HG03108 (cell line): ENCODE measurements at regions not wholly inside any gene's neighbourhood (a gene's known extent, or its start where the extent isn't known, plus 50 kb on each side); places are given as distances from the start of the nearest gene placed in this dataset.
"Not testable (repeated sequence)": the region's sequence is repeated elsewhere in the genome, so short reads cannot be mapped to it uniquely, and the experiment has no call there.

ENCODE experiments used
- ATAC-seq: cut with Tn5 transposase; IDR thresholded peaks from one replicate; pipeline ENCODE4 v1.9.1; 2021; ENCODE audit warnings: moderate library complexity; ENCODE audit not compliant: unreplicated experiment

DNA sequence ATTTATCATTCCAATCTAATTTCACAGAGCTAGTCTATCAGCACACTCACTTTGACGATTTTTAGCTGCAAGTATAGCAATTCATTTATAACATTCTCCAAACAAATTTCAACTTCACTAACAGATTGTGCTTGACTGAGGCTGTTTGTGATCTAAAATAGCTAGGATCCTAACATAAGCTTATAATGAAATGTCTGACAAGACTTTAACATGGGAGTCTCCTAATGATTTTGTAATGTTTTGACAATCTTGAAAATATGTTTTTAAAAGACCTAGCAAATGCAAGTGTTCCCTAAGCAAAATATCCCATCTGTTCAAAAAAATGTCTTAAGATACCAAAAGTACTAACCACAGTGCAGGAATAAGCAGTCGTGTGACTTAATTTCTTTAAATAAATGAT is 889.5 kb upstream of the SPRY2 start:
- ATAC-seq = no peak

DNA sequence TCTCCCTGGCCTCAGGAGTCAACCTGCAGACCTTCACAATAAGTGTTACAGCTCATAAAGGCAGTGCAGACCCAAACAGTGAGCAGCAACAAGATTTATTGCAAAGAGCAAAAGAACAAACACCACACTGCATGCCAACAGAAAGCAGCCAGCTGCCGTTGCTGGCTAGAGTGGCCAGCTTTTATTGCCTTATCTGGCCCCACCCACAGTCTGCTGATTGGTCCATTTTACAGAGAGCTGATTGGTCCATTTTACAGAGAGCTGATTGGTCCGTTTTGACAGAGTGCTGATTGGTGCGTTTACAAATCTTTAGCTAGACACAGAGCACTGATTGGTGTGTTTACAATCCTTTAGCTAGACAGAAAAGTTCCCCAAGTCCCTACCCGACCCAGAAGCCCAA is 885.9 kb upstream of the SPRY2 start:
- ATAC-seq = not testable (repeated sequence)

DNA sequence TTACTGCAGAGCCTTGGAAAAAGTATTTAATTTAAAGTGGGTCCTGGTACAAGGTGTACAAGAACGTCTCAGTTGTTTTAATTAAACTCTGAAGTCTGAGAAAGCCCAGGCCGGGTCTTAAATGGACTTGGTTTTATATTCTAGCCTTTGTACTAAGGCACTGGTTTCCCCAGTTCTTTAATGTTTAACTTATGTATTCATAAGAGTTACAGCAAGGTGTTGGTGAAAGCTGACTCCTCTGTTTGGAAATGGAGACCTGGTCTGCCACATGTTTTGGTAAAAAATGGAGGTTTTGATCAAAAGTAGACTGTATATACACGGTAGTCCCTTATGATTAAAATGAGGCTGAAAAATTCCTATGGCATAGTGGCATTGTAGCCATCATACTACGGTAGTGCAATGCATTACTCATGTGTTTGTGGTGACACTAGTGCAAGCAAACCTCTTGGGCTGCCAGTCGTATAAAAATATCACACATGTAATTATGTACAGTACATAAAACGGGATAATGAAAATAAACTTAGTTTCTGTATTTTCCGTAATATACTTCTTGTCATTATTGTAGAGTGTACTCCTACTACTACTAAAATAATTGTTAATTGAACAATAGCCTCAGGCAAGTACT is 883.4 kb upstream of the SPRY2 start:
- no peak for ATAC-seq

DNA sequence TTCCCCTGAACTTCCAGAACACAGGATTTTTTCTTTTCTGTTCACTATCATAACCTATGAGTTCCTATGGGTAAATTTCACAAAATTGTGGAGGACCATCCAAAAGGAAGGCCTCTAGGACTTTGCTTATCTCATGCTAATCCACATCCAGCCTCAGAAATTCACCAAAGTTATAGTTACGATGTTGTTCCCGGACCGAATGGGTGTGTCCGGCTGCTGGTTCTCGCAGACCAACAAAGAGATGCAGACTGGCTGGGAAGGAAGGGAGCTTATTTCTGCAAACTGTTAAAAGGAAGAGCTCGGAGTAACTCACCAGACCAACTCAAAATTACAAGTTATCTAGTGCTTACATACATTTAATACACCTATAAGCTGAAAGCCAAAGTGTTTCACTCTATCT is 882.9 kb upstream of the SPRY2 start:
- ATAC-seq = no peak

GRCh38 chr13:81211713-81212112 is 870.8 kb upstream of the SPRY2 start:
- no peak for ATAC-seq

GRCh38 chr13:81207636-81208035 is 866.7 kb upstream of the SPRY2 start:
- ATAC-seq = no peak

GRCh38 chr13:81207231-81207630 is 866.3 kb upstream of the SPRY2 start:
- no peak for ATAC-seq

GRCh38 chr13:81203783-81204182 is 862.9 kb upstream of the SPRY2 start:
- no peak for ATAC-seq

- no peak for ATAC-seq
Measured at GRCh38 chr13:81199956-81200355, 859.0 kb upstream of the SPRY2 start.

DNA sequence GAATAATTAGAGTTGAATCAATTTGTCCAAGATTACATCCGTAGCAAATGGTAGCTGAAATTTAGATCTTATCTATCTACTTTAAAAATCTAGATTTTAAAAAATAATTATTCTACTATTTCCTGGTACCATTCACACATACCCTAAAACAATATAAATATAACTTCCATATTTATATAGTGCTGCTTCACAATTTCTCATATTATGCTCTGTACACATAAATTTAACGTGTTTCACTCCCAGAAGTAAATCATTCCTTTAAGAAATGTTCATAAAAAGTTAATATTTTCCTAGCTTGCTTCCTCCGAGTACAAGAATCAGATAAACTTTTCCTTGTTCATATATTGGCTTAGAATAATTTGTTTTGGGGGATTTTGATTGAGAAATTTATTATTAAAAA is 857.0 kb upstream of the SPRY2 start:
- no peak for ATAC-seq

GRCh38 chr13:81197483-81197882 is 856.6 kb upstream of the SPRY2 start:
- ATAC-seq = no peak

- no peak for ATAC-seq
Measured at GRCh38 chr13:81194362-81194761, 853.4 kb upstream of the SPRY2 start.

GRCh38 chr13:81184556-81185265 is 843.8 kb upstream of the SPRY2 start:
- ATAC-seq = no peak

DNA sequence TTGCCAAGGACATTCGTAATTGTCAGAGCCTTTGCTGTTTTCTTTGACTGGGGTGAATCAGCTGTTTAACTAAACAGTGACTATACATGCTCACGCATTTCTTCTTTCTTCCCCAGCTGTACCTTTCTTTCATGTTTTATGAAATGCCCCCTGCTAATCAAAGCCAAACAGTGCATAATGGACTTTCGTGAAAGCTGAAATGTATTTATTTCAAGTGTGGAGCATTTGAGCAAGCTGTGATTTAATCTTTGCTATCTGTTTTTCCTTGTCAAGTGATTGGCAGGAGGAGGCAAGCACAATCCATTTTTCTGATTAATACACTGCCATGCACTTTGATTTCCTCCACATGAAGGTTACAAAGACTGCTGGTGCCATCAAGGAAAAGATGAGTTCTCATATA is 831.7 kb upstream of the SPRY2 start:
- no peak for ATAC-seq

GRCh38 chr13:81171065-81171647 is 830.2 kb upstream of the SPRY2 start:
- ATAC-seq = no peak

- ATAC-seq = not testable (repeated sequence)
Measured at GRCh38 chr13:81163823-81164222, 822.9 kb upstream of the SPRY2 start.

DNA sequence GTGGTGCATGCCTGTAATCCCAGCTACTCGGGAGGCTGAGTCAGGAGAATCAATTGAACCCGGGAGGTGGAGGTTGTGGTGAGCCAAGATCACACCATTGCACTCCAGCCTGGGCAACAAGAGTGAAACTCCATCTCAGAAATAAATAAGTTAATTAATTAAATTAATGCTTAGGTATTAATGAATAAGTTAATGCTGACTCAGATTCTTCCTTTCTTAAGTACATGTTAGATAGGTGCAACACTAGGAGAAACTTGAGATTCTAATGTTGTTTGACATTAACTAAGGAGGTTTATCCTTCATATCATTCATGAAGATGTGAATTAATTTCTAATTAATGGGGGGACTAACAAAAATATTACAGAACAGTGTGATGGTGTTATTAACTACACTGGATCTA is 812.6 kb upstream of the SPRY2 start:
- no peak for ATAC-seq

DNA sequence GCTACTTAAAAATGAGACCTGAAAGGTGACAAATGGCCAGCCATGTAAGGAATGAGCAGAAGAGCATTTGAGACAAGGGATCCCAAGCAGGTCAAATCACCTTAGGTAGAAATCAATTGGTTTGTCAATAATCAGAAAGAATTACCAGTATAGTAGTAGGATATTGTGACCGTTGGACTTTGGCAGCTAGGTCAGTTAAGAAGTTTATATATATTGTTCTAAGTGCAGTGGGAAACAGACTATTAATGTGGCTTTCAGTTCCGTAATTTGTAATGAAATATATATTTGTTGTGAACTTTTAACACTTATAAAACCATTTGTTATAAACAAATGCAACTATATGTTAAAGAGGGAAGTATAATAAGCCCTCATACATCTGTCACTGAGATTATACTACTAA is 807.9 kb upstream of the SPRY2 start:
- ATAC-seq = no peak

DNA sequence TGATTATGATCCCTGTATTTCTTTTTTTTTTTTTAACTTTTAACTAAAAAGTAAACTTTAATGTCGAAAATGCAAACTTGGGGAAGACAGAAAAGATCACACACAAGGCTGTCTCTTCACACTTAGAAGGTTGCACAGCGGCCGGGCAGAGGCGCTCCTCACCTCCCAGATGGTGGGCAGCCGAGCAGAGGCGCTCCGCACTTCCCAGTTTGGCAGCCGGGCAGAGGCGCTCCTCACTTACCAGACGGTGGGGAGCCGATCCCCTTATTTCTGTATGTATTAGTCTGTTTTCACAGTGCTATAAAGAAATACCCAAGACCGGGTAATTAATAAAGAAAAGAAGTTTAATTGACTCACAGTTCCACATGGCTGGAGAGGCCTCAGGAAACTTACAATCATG is 805.6 kb upstream of the SPRY2 start:
- ATAC-seq = not testable (repeated sequence)

GRCh38 chr13:81142306-81142999 is 801.5 kb upstream of the SPRY2 start:
- no peak for ATAC-seq

DNA sequence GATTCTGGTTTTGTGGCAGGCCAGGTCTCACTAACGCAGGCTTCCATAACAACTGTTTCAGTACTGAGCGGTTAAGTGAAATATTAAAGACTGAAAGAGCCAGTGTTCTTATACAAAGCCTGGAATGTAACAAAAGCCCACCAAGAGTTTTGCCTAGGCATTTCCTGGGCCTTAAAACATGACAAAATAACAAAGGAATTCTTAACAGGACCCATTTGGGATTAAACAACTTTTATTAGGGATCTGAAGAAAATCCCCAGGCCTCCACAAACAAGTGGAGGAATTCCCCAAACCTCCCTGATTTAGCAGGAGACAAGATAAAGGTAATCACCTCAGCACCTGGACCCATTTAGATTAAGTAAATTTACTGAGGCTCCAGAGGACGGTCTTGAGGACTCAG is 799.7 kb upstream of the SPRY2 start:
- ATAC-seq = no peak

DNA sequence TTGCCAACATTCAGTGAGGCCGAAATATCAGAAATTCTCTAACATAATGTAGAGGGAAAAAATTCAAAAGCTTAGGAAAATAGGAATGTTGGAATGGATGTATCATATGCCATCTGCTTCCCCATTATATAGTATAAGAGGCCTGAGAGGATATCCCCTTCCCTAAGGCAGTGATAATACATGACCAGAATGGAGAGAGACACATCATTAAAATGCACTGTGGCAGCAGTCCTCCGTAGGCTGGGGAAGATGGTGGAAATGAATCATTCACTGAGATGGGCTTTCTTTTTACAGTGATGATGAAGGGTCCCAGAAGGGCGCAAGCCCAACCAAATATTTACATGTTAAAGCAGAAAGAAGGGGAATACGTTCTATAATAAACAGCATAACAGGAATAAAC is 799.1 kb upstream of the SPRY2 start:
- ATAC-seq = no peak
